Calu3 (cell line): ENCODE measurements at regions not wholly inside any gene's neighbourhood (a gene's known extent, or its start where the extent isn't known, plus 50 kb on each side); places are given as distances from the start of the nearest gene placed in this dataset.

ENCODE experiments used
- BruUV-seq: library from RNA; stranded (reverse); fragments of 400-500 nt; replicated peaks from 2 replicates; lab custom pipeline; 2021; lab: Mats Ljungman, UMichigan
- CTCF ChIA-PET: fragments of 300-600 bp; sonication (Branson Sonifier 250); formaldehyde crosslinking; loops from one replicate; lab custom pipeline; 2022; ENCODE audit warnings: antibody characterized with exemption; lab: Charles Lee
- DNase-seq: peaks from one replicate; pipeline ENCODE4 v3.0.0; 2022
- H3K27ac Mint-ChIP-seq: one replicate; pipeline ENCODE4 v1.8.0; 2022; ENCODE audit warnings: mixed read lengths; ENCODE audit not compliant: unreplicated experiment
- H3K27me3 Mint-ChIP-seq: one replicate; pipeline ENCODE4 v1.8.0; 2022; ENCODE audit warnings: mixed read lengths; ENCODE audit not compliant: unreplicated experiment
- H3K36me3 Mint-ChIP-seq: one replicate; pipeline ENCODE4 v1.8.0; 2022; ENCODE audit warnings: mild to moderate bottlenecking, moderate library complexity, mixed read lengths; ENCODE audit not compliant: insufficient read depth, unreplicated experiment
- H3K4me1 Mint-ChIP-seq: one replicate; pipeline ENCODE4 v1.8.0; 2022; ENCODE audit warnings: mild to moderate bottlenecking, low read depth, mixed read lengths; ENCODE audit not compliant: unreplicated experiment
- H3K4me3 Mint-ChIP-seq: one replicate; pipeline ENCODE4 v1.8.0; 2022; ENCODE audit warnings: mild to moderate bottlenecking, low read depth, moderate library complexity, mixed read lengths; ENCODE audit not compliant: unreplicated experiment
- H3K9me3 Mint-ChIP-seq: one replicate; pipeline ENCODE4 v1.8.0; 2022; ENCODE audit warnings: low read depth, mixed read lengths; ENCODE audit not compliant: unreplicated experiment
- CTCF ChIP-seq: fragments of 200-600 bp; IDR thresholded peaks from one replicate; pipeline ENCODE4 v1.8.0; 2022; ENCODE audit warnings: antibody characterized with exemption; ENCODE audit not compliant: unreplicated experiment
- intact Hi-C: fragments of 100-400 bp; cut with micrococcal nuclease; formaldehyde crosslinking; loops from one replicate; pipeline ENCODE4 v1.10.0; 2022; ENCODE audit not compliant: unreplicated experiment

- no TSS peak for BruUV-seq
- Mint-ChIP-seq H3K9me3 (no peaks in the 10 kb centered on the region), H3K4me3 (no peak overlapping the region), H3K4me1 (no peaks in the 10 kb centered on the region), H3K27ac (no peak overlapping the region), H3K36me3 (no peaks in the 10 kb centered on the region), H3K27me3 (peaks cover 60% of the 10 kb centered on the region)
- TF ChIP-seq CTCF: no peak
- no peak for DNase-seq
- intact Hi-C loops: no loop called here
- CTCF ChIA-PET: interaction anchor here (0.6 kb wide), 1 partner anchor 109 kb away, joined by 3 read pairs; no protein-coding TSS in a partner anchor
Observed at GRCh38 chr5:60386436-60387050, 313.4 kb downstream of the DEPDC1B start.

DNA sequence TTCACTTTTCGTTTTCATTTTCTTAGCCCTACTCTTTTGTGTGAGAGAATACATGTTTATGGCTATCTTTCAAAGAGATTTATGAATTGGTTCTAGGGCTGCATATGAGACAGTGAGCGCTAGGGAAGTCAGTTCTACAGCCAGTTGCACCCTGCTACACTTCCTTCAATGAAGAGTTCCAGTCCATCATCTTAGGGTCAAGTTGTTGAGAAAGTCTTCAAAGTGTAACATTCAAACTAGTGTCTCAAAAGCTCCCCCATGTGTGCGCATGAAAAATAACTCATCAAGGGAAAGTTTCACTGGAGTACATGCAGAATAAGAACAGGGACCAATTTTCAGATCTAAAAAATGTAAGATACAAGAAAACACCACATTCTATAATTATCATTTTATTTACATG is 317.2 kb downstream of the DEPDC1B start:
- Mint-ChIP-seq H3K27ac (no peak overlapping the region), H3K4me3 (no peak overlapping the region), H3K9me3 (no peaks in the 10 kb centered on the region), H3K4me1 (no peaks in the 10 kb centered on the region), H3K36me3 (no peaks in the 10 kb centered on the region), H3K27me3 (peaks cover 28% of the 10 kb centered on the region)
- DNase-seq: peak; percentile 14
- no peak for TF ChIP-seq CTCF
- BruUV-seq: no TSS peak
- CTCF ChIA-PET: no interaction called here
- intact Hi-C loops: loop anchor here (1.0 kb wide), 2 partner anchors 87 to 569 kb away; no protein-coding TSS in a partner anchor

GRCh38 chr5:60379907-60380306 is 320.1 kb downstream of the DEPDC1B start:
- intact Hi-C loops: no loop called here
- no peak for DNase-seq
- CTCF ChIA-PET: no interaction called here
- Mint-ChIP-seq H3K36me3 (no peaks in the 10 kb centered on the region), H3K27ac (no peak overlapping the region), H3K4me1 (no peaks in the 10 kb centered on the region), H3K9me3 (no peaks in the 10 kb centered on the region), H3K4me3 (no peak overlapping the region), H3K27me3 (peaks cover 11% of the 10 kb centered on the region)
- no peak for TF ChIP-seq CTCF
- no TSS peak for BruUV-seq

DNA sequence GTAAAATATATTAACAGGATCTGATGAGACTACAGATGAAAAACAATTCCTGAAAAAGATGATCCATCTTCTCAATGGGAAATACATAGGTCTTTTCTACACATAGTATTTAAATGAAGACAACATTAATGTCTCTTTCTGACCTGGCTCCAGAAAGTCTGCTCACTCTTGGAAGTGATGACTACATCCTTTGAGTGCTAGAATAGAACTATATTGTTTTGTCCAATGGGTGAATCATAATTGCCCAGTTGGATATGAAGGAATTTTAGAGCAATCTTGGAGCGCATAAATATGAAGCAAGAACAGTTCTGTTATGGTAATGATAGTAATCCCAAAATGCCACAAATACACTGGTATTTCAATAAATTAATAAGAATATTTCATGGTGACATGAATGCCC is 322.1 kb downstream of the DEPDC1B start:
- no peak for TF ChIP-seq CTCF
- no peaks in the 10 kb centered on the region for H3K27me3 Mint-ChIP-seq
- no peak for DNase-seq
- no peaks in the 10 kb centered on the region for H3K36me3 Mint-ChIP-seq
- CTCF ChIA-PET: no interaction called here
- no TSS peak for BruUV-seq
- no peak overlapping the region for H3K4me3 Mint-ChIP-seq
- no peaks in the 10 kb centered on the region for H3K9me3 Mint-ChIP-seq
- H3K4me1 Mint-ChIP-seq: peaks cover 4% of the 10 kb centered on the region
- intact Hi-C loops: no loop called here
- no peak overlapping the region for H3K27ac Mint-ChIP-seq
